Erythroblast (primary cell): ENCODE measurements at regions not wholly inside any gene's neighbourhood (a gene's known extent, or its start where the extent isn't known, plus 50 kb on each side); places are given as distances from the start of the nearest gene placed in this dataset.
A peak's percentile ranks its signal among the peaks of the same experiment; 100 is the strongest.
"Not testable (repeated sequence)": the region's sequence is repeated elsewhere in the genome, so short reads cannot be mapped to it uniquely, and the experiment has no call there.

Experiments used
- DNase-seq, 2 experiments: peaks; one replicate each; lab custom pipeline; 2025; lab: John Stamatoyannopoulos, UW
- GATA1 ChIP-seq: IDR thresholded peaks from 2 replicates; pipeline ENCODE4 v1.6.1; 2011; ENCODE audit warnings: low read depth, mild to moderate bottlenecking, control low read depth, low read length, moderate library complexity
- POLR2A ChIP-seq: IDR thresholded peaks from 2 replicates; pipeline ENCODE4 v1.6.1; 2011; ENCODE audit warnings: mild to moderate bottlenecking, low read length

GRCh38 chr3:53401154-53401553 lies 53.8 kb upstream of the DCP1A start:
- DNase-seq = no peak
- TF ChIP-seq GATA1 (no peak), POLR2A (no peak)

GRCh38 chr3:53402326-53402725 lies 55.0 kb upstream of the DCP1A start:
- no peak for TF ChIP-seq GATA1
- TF ChIP-seq POLR2A = no peak
- DNase-seq = no peak

- DNase-seq = no peak
- TF ChIP-seq POLR2A (no peak), GATA1 (no peak)
Measured at GRCh38 chr3:53411371-53411770, 64.0 kb upstream of the DCP1A start.

- no peak for TF ChIP-seq POLR2A
- no peak for TF ChIP-seq GATA1
Measured at GRCh38 chr3:53412953-53413352, 65.6 kb upstream of the DCP1A start.

GRCh38 chr3:53416530-53416929 lies 69.2 kb upstream of the DCP1A start:
- no peak for DNase-seq
- TF ChIP-seq POLR2A (no peak), GATA1 (no peak)

More at GRCh38 chr3:53412953-53413352, 65.6 kb upstream of the DCP1A start:
- DNase-seq = no peak

GRCh38 chr3:53420831-53421230 lies 73.5 kb upstream of the DCP1A start:
- TF ChIP-seq POLR2A (no peak), GATA1 (no peak)
- DNase-seq = no peak

- no peak for DNase-seq
- TF ChIP-seq POLR2A (no peak), GATA1 (no peak)
Measured at GRCh38 chr3:53422954-53423698, 71.3 kb upstream of the CACNA1D start.

- TF ChIP-seq GATA1 (no peak), POLR2A (no peak)
- DNase-seq = no peak
Measured at GRCh38 chr3:53425936-53426335, 68.5 kb upstream of the CACNA1D start.

GRCh38 chr3:53426918-53427317 lies 67.5 kb upstream of the CACNA1D start:
- DNase-seq = peak; percentile 10 to 15
- no peak for TF ChIP-seq GATA1
- TF ChIP-seq POLR2A = no peak

GRCh38 chr3:53436828-53437227 lies 57.6 kb upstream of the CACNA1D start:
- no peak for DNase-seq
- TF ChIP-seq GATA1 (no peak), POLR2A (no peak)

GRCh38 chr3:53442863-53443262 lies 51.5 kb upstream of the CACNA1D start:
- DNase-seq = not testable (repeated sequence)
